PC-3 (cell line): ENCODE measurements at regions not wholly inside any gene's neighbourhood (a gene's known extent, or its start where the extent isn't known, plus 50 kb on each side); places are given as distances from the start of the nearest gene placed in this dataset.

Experiments used
- ATAC-seq: fragments of 200-7000 bp; cut with Tn5 transposase; 2 replicates; pipeline ENCODE4 v1.9.1; 2020; ENCODE audit warnings: mild to moderate bottlenecking, moderate library complexity
- BruUV-seq: library from RNA; stranded (reverse); fragments of 400-500 nt; replicated peaks from 2 replicates; lab custom pipeline; 2021; lab: Mats Ljungman, UMichigan
- CTCF ChIA-PET: fragments of 300-600 bp; sonication (Branson Sonifier 250); formaldehyde crosslinking; loops from one replicate; lab custom pipeline; 2022; ENCODE audit warnings: antibody characterized with exemption; lab: Charles Lee
- POLR2A ChIA-PET: fragments of 300-600 bp; sonication (Branson Sonifier 250); formaldehyde crosslinking; loops from one replicate; lab custom pipeline; 2022; ENCODE audit warnings: antibody characterized with exemption; ENCODE audit not compliant: unreplicated experiment; lab: Charles Lee
- DNase-seq: peaks from one replicate; pipeline ENCODE4 v3.0.0-alpha.2; 2015
- H2AFZ ChIP-seq: fragments of 300-600 bp; sonication (generic); 2 replicates; pipeline ENCODE4 v1.6.0; 2016; ENCODE audit warnings: antibody characterized with exemption, low read length
- H3F3A ChIP-seq: fragments of 300-600 bp; sonication (generic); one replicate; pipeline ENCODE4 v1.6.0; 2017; ENCODE audit warnings: antibody characterized with exemption, low read length, control low read depth, mild to moderate bottlenecking; ENCODE audit not compliant: unreplicated experiment
- H3K27ac ChIP-seq: fragments of 300-600 bp; sonication (generic); 2 replicates; pipeline ENCODE4 v1.5.1; 2016; ENCODE audit warnings: mild to moderate bottlenecking, low read length
- H3K27me3 ChIP-seq: fragments of 300-600 bp; sonication (generic); 2 replicates; pipeline ENCODE4 v1.6.1; 2016; ENCODE audit warnings: low read length, mixed read lengths
- H3K36me3 ChIP-seq: fragments of 300-600 bp; sonication (generic); 2 replicates; pipeline ENCODE4 v1.6.1; 2016; ENCODE audit warnings: low read depth, mixed run types, low read length, mixed read lengths
- H3K4me1 ChIP-seq: fragments of 300-600 bp; sonication (generic); 2 replicates; pipeline ENCODE4 v1.5.1; 2016; ENCODE audit warnings: low read length; ENCODE audit not compliant: insufficient read depth
- H3K4me2 ChIP-seq: fragments of 300-600 bp; sonication (generic); 2 replicates; pipeline ENCODE4 v1.6.0; 2016; ENCODE audit warnings: low read length
- H3K4me3 ChIP-seq: fragments of 300-600 bp; sonication (generic); 2 replicates; pipeline ENCODE4 v1.5.1; 2016; ENCODE audit warnings: mild to moderate bottlenecking, low read length, mixed read lengths
- H3K79me2 ChIP-seq: fragments of 300-600 bp; sonication (generic); 2 replicates; pipeline ENCODE4 v1.6.1; 2017; ENCODE audit warnings: low read length, mixed read lengths
- H3K9ac ChIP-seq: fragments of 300-600 bp; sonication (generic); 2 replicates; pipeline ENCODE4 v1.6.0; 2016; ENCODE audit warnings: mild to moderate bottlenecking, low read length
- H3K9me2 ChIP-seq: fragments of 300-600 bp; sonication (generic); replicated peaks from 2 replicates; pipeline ENCODE4 v1.6.1; 2016; ENCODE audit warnings: mixed run types, low read length, mixed read lengths
- H3K9me3 ChIP-seq: fragments of 300-600 bp; sonication (generic); 2 replicates; pipeline ENCODE4 v1.6.1; 2016; ENCODE audit warnings: low read length, mixed read lengths
- H4K20me1 ChIP-seq: fragments of 300-600 bp; sonication (generic); 2 replicates; pipeline ENCODE4 v1.6.1; 2016; ENCODE audit warnings: low read length, mixed read lengths
- EZH2 ChIP-seq: fragments of 300-600 bp; sonication (generic); IDR thresholded peaks from one replicate; pipeline ENCODE4 v1.6.1; 2017; ENCODE audit warnings: antibody characterized with exemption, mild to moderate bottlenecking, low read length; ENCODE audit not compliant: unreplicated experiment
- EZH2phosphoT487 ChIP-seq: fragments of 300-600 bp; sonication (generic); IDR thresholded peaks from 2 replicates; pipeline ENCODE4 v1.6.1; 2018; ENCODE audit warnings: mild to moderate bottlenecking, antibody characterized with exemption, low read length, borderline replicate concordance
- intact Hi-C: fragments of 100-400 bp; cut with micrococcal nuclease; formaldehyde crosslinking; loops from 2 replicates; pipeline ENCODE4 v1.9.0; 2023
- TF ChIP-seq, protein P1 (sequence below): fragments of 300-600 bp; sonication (generic); conservative IDR thresholded peaks from 2 replicates; pipeline ENCODE4 v1.5.1; 2017; ENCODE audit warnings: antibody characterized with exemption, low read depth, mild to moderate bottlenecking, low read length

DNA sequence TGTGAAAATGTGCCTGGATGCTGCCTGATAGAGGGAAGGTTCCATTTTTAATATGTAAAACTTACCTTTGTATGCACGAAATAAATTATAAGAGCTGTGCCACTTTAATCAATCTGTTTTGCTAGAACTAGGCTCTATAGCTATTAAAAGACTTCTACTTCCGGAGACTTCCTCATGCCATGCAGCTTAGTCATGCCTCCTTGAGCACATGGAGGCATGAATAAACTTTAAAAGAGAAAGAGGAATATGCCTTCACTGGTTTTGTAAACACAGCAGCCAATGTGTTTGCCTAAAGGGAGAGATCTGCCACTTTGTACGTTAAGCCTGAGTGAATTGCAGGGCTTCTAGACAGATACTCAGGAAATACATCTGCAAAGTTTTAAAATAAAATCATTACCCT is 604.6 kb downstream of the LRRIQ3 start:
- Histone ChIP-seq H3K79me2 (no peaks in the 10 kb centered on the region), H3K9me2 (no peaks in the 10 kb centered on the region), H3K27me3 (peaks cover 14% of the 10 kb centered on the region), H3K4me2 (peak overlapping the region; percentile 43), H3K4me1 (peaks cover 12% of the 10 kb centered on the region), H3K36me3 (no peaks in the 10 kb centered on the region), H4K20me1 (no peaks in the 10 kb centered on the region), H3K9ac (no peak overlapping the region), H3F3A (no peaks in the 10 kb centered on the region), H2AFZ (peak overlapping the region; percentile 42), H3K9me3 (no peaks in the 10 kb centered on the region), H3K4me3 (no peak overlapping the region; the same call in 1 of the 2 replicates), H3K27ac (no peak overlapping the region)
- ATAC-seq (peak; percentile 91), DNase-seq (peak; percentile 80)
- CTCF ChIA-PET, result no interaction called here
- POLR2A ChIA-PET, result interaction anchor here (0.5 kb wide), 1 partner anchor 30 kb away, joined by 5 read pairs; no protein-coding TSS in a partner anchor
- no TSS peak for BruUV-seq
- TF ChIP-seq EZH2phosphoT487, result no peak
- TF ChIP-seq EZH2, result no peak
- TF ChIP-seq, protein P1, sequence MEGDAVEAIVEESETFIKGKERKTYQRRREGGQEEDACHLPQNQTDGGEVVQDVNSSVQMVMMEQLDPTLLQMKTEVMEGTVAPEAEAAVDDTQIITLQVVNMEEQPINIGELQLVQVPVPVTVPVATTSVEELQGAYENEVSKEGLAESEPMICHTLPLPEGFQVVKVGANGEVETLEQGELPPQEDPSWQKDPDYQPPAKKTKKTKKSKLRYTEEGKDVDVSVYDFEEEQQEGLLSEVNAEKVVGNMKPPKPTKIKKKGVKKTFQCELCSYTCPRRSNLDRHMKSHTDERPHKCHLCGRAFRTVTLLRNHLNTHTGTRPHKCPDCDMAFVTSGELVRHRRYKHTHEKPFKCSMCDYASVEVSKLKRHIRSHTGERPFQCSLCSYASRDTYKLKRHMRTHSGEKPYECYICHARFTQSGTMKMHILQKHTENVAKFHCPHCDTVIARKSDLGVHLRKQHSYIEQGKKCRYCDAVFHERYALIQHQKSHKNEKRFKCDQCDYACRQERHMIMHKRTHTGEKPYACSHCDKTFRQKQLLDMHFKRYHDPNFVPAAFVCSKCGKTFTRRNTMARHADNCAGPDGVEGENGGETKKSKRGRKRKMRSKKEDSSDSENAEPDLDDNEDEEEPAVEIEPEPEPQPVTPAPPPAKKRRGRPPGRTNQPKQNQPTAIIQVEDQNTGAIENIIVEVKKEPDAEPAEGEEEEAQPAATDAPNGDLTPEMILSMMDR, result no peak
- intact Hi-C loops, result no loop called here

DNA sequence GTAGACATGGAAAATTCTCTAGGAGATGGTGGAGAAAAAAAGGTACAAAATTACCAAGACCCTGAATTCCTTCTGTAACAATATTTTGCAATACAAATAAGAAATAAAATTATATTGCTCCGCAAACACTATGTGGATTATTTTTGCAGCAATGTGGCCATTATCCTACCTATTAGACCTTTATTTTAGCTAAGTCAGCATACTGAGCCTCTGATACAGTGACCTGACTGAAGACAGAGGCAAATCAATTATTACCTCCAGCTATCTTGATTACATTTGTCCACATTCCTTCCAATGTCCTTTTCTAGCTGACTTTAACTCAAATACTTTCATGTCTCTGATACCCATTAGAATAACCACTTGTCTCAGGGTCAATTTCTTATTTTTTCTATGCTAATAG is 610.9 kb downstream of the LRRIQ3 start:
- Histone ChIP-seq H3K4me1 (no peaks in the 10 kb centered on the region), H3K36me3 (no peaks in the 10 kb centered on the region), H3K9me3 (no peaks in the 10 kb centered on the region), H3K27me3 (no peaks in the 10 kb centered on the region; the same call in 1 of the 2 replicates), H3F3A (no peaks in the 10 kb centered on the region), H3K27ac (no peak overlapping the region), H3K9me2 (no peaks in the 10 kb centered on the region), H3K4me2 (no peak overlapping the region), H3K9ac (no peak overlapping the region), H2AFZ (no peak overlapping the region), H3K79me2 (no peaks in the 10 kb centered on the region), H4K20me1 (no peaks in the 10 kb centered on the region), H3K4me3 (no peak overlapping the region)
- ATAC-seq (no peak), DNase-seq (no peak)
- TF ChIP-seq, protein P1, result no peak
- TF ChIP-seq EZH2 (no peak), EZH2phosphoT487 (no peak)
- BruUV-seq, result no TSS peak
- intact Hi-C loops, result no loop called here
- ChIA-PET POLR2A (no interaction called here), CTCF (no interaction called here)

GRCh38 chr1:73577206-73577605 is 620.8 kb downstream of the LRRIQ3 start:
- Histone ChIP-seq H3K27me3 (0 out of 2 replicates have a peak, but pooled peaks cover 6% of the 10 kb centered on the region), H3K4me2 (no peak overlapping the region), H3K9me2 (no peaks in the 10 kb centered on the region), H3K27ac (no peak overlapping the region), H3F3A (no peaks in the 10 kb centered on the region), H3K79me2 (no peaks in the 10 kb centered on the region), H3K4me3 (no peak overlapping the region), H3K9ac (no peak overlapping the region), H3K4me1 (no peaks in the 10 kb centered on the region), H3K36me3 (no peaks in the 10 kb centered on the region), H2AFZ (no peak overlapping the region), H4K20me1 (no peaks in the 10 kb centered on the region), H3K9me3 (no peaks in the 10 kb centered on the region)
- BruUV-seq, result no TSS peak
- CTCF ChIA-PET, result no interaction called here
- no peak for DNase-seq
- intact Hi-C loops, result no loop called here
- no peak for ATAC-seq
- TF ChIP-seq EZH2, result no peak
- TF ChIP-seq EZH2phosphoT487, result no peak
- TF ChIP-seq, protein P1, result no peak
- POLR2A ChIA-PET, result no interaction called here
